Sigmoid colon (tissue), 4 donors: ENCODE measurements at regions not wholly inside any gene's neighbourhood (a gene's known extent, or its start where the extent isn't known, plus 50 kb on each side); places are given as distances from the start of the nearest gene placed in this dataset.

ENCODE experiments used
- EP300 ChIP-seq, 4 donors: sonication (generic); formaldehyde crosslinking; IDR thresholded peaks; one replicate each; pipeline ENCODE4 v1.6.1; 2017; ENCODE audit warnings: antibody characterized with exemption in 4 of 4
- POLR2A ChIP-seq, 2 donors: fragments of 450-650 bp; IDR thresholded peaks; one replicate each; pipeline ENCODE4 v1.6.1; 2016; ENCODE audit warnings: antibody characterized with exemption in 2 of 2, mild to moderate bottlenecking in 2 of 2, moderate library complexity in 2 of 2
- POLR2AphosphoS5 ChIP-seq, 4 donors: sonication (generic); formaldehyde crosslinking; IDR thresholded peaks; one replicate each; pipeline ENCODE4 v1.6.1; 2017; ENCODE audit warnings: antibody characterized with exemption in 4 of 4
- TF ChIP-seq, protein P1 (sequence below), 4 experiments: fragments of 450-650 bp in 3 of 4; fragments of 200-600 bp in 1 of 4; IDR thresholded peaks; one replicate each; pipeline ENCODE4 v1.5.1; 2016 to 2019; ENCODE audit warnings: antibody characterized with exemption in 4 of 4, mild to moderate bottlenecking in 3 of 4, moderate library complexity in 2 of 4

GRCh38 chr6:8499540-8499939 lies 64.2 kb upstream of the SLC35B3 start:
- TF ChIP-seq EP300 (IDR thresholded peaks at IDR 0.05) (no peak), POLR2A (IDR thresholded peaks at IDR 0.05) (no peak), POLR2AphosphoS5 (IDR thresholded peaks at IDR 0.05) (no peak)
- TF ChIP-seq, protein P1, sequence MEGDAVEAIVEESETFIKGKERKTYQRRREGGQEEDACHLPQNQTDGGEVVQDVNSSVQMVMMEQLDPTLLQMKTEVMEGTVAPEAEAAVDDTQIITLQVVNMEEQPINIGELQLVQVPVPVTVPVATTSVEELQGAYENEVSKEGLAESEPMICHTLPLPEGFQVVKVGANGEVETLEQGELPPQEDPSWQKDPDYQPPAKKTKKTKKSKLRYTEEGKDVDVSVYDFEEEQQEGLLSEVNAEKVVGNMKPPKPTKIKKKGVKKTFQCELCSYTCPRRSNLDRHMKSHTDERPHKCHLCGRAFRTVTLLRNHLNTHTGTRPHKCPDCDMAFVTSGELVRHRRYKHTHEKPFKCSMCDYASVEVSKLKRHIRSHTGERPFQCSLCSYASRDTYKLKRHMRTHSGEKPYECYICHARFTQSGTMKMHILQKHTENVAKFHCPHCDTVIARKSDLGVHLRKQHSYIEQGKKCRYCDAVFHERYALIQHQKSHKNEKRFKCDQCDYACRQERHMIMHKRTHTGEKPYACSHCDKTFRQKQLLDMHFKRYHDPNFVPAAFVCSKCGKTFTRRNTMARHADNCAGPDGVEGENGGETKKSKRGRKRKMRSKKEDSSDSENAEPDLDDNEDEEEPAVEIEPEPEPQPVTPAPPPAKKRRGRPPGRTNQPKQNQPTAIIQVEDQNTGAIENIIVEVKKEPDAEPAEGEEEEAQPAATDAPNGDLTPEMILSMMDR (IDR thresholded peaks at IDR 0.05) = no peak
